Stomach (tissue), 8 donors: ENCODE measurements at regions not wholly inside any gene's neighbourhood (a gene's known extent, or its start where the extent isn't known, plus 50 kb on each side); places are given as distances from the start of the nearest gene placed in this dataset.

Source experiments
- DNase-seq, 2 donors: peaks; one replicate each; pipeline versions ENCODE4 v3.0.0 to v3.0.0-alpha.2; 2013 to 2019
- H3K27ac ChIP-seq, 5 donors: fragments of 200-600 bp in 4 of 5; sonication (generic) in 4 of 5; one replicate each; pipeline ENCODE4 v1.5.1; 2013 to 2019; ENCODE audit warnings: mild to moderate bottlenecking in 1 of 5, moderate library complexity in 1 of 5
- H3K27me3 ChIP-seq, 3 donors: fragments of 200-600 bp; sonication (generic); one replicate each; pipeline ENCODE4 v1.5.1; 2017 to 2019; ENCODE audit warnings: mixed run types in 1 of 3
- H3K36me3 ChIP-seq, 4 donors: fragments of 200-600 bp; sonication (generic); 1 replicate in 3 of 4; 2 replicates in 1 of 4; pipeline ENCODE4 v1.5.1; 2016 to 2019
- H3K4me1 ChIP-seq, 4 donors: fragments of 200-600 bp; sonication (generic); one replicate each; pipeline ENCODE4 v1.5.1; 2016 to 2019
- H3K4me3 ChIP-seq, 4 donors: fragments of 200-600 bp; sonication (generic) in 3 of 4; one replicate each; pipeline ENCODE4 v1.5.1; 2016 to 2019; ENCODE audit warnings: mild to moderate bottlenecking in 1 of 4
- H3K9me3 ChIP-seq, 4 donors: fragments of 200-600 bp; sonication (generic); one replicate each; pipeline ENCODE4 v1.5.1; 2016 to 2019
- EP300 ChIP-seq: sonication (generic); formaldehyde crosslinking; IDR thresholded peaks from one replicate; pipeline ENCODE4 v1.6.1; 2017; ENCODE audit warnings: antibody characterized with exemption
- POLR2A ChIP-seq, 4 donors: fragments of 450-650 bp; IDR thresholded peaks; one replicate each; pipeline ENCODE4 v1.6.1; 2016; ENCODE audit warnings: antibody characterized with exemption in 4 of 4, control low read depth in 2 of 4, mild to moderate bottlenecking in 1 of 4, moderate library complexity in 1 of 4
- POLR2AphosphoS5 ChIP-seq, 3 donors: sonication (generic); formaldehyde crosslinking; IDR thresholded peaks; one replicate each; pipeline ENCODE4 v1.6.1; 2016; ENCODE audit warnings: antibody characterized with exemption in 3 of 3
- WGBS, 5 donors: extraction: QIAGEN DNeasy Blood & Tissue Kit in 3 of 5; methylation state at CpG; one replicate each; pipeline versions ENCODE4 v1.1.5 to v1.1.7; 2013 to 2018; 5-methylcytosine and 5-hydroxymethylcytosine counted together
- intact Hi-C: fragments of 100-400 bp; cut with DNase I; formaldehyde crosslinking; loops from one replicate; pipeline ENCODE4 v1.15.1; 2023; ENCODE audit warnings: low total_unique reads
- TF ChIP-seq, protein P1 (sequence below), 7 experiments: fragments of 450-650 bp in 4 of 7; fragments of 200-600 bp in 3 of 7; sonication (generic) in 3 of 7; IDR thresholded peaks; one replicate each; pipeline ENCODE4 v1.5.1; 2016 to 2019; ENCODE audit warnings: antibody characterized with exemption in 7 of 7, control low read depth in 2 of 7, mild to moderate bottlenecking in 1 of 7
- donor health status: healthy with polysubstance abuse.
- donor health status: Bipolar disorder and iron deficiency.
- donor health status: healthy.

DNA sequence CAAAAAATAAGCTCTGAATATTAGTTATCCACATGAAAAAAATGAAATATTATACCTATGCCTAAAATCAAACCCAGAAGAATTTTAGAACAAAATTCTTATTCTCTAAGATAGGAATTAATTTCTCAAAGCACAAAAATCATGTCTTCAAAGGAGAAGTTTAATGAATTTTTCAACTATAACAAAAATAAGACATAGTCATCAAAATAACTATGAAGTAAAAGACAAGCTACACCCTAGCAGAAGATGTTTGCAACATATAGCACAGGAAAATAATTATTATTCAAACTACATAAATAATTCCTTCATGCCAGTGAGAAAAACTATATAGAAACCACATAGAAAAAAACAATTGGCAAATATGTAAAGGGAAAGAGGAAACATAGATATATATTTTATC lies 1203.6 kb upstream of the GJE1 start:
- intact Hi-C loops, result no loop called here
- H3K9me3 ChIP-seq, result no peaks in the 10 kb centered on the region
- no peak overlapping the region for H3K27ac ChIP-seq

DNA sequence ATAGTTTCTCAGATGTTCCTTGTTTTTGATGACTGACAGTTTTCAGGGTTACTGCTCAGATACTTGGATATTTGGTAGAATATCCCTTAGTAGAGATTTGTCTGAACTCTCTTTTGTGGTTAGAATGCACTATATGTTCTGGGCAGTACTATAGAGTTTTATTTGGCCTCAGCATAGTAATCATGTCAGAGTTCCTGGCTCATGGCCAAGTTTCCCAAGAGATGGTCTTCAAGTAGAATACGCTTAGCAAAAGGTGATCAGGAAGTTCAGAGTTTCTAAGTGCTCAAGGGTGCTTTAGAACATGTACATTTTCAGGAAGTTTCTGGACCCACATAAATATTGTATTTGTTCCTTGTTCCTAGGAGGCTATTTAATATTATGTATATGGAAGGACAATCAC lies 1209.7 kb upstream of the GJE1 start:
- DNase-seq, result peak in 1 of 2 donors; percentile 21
- TF ChIP-seq, protein P1, sequence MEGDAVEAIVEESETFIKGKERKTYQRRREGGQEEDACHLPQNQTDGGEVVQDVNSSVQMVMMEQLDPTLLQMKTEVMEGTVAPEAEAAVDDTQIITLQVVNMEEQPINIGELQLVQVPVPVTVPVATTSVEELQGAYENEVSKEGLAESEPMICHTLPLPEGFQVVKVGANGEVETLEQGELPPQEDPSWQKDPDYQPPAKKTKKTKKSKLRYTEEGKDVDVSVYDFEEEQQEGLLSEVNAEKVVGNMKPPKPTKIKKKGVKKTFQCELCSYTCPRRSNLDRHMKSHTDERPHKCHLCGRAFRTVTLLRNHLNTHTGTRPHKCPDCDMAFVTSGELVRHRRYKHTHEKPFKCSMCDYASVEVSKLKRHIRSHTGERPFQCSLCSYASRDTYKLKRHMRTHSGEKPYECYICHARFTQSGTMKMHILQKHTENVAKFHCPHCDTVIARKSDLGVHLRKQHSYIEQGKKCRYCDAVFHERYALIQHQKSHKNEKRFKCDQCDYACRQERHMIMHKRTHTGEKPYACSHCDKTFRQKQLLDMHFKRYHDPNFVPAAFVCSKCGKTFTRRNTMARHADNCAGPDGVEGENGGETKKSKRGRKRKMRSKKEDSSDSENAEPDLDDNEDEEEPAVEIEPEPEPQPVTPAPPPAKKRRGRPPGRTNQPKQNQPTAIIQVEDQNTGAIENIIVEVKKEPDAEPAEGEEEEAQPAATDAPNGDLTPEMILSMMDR (IDR thresholded peaks at IDR 0.05), result no peak
- TF ChIP-seq POLR2AphosphoS5 (IDR thresholded peaks at IDR 0.05) (no peak), POLR2A (IDR thresholded peaks at IDR 0.05) (no peak), EP300 (no peak)
- Histone ChIP-seq H3K36me3 (no peaks in the 10 kb centered on the region), H3K27me3 (no peaks in the 10 kb centered on the region), H3K4me1 (no peaks in the 10 kb centered on the region), H3K4me3 (no peak overlapping the region), H3K9me3 (no peaks in the 10 kb centered on the region), H3K27ac (no peak overlapping the region)
- WGBS, 5 donors, result 54 to 80% (median 70%) methylated on average over 1 of the region's 1 CpG
- intact Hi-C loops, result no loop called here

More for the DNA sequence above, 1203.6 kb upstream of the GJE1 start:
- no peaks in the 10 kb centered on the region for H3K4me1 ChIP-seq
- H3K36me3 ChIP-seq, result no peaks in the 10 kb centered on the region
- no peak overlapping the region for H3K4me3 ChIP-seq
- H3K27me3 ChIP-seq, result no peaks in the 10 kb centered on the region
- DNase-seq, result no peak
- TF ChIP-seq EP300, result no peak
- no peak for TF ChIP-seq POLR2AphosphoS5 (IDR thresholded peaks at IDR 0.05)
- no peak for TF ChIP-seq POLR2A (IDR thresholded peaks at IDR 0.05)
- TF ChIP-seq, protein P1 (IDR thresholded peaks at IDR 0.05), result no peak

DNA sequence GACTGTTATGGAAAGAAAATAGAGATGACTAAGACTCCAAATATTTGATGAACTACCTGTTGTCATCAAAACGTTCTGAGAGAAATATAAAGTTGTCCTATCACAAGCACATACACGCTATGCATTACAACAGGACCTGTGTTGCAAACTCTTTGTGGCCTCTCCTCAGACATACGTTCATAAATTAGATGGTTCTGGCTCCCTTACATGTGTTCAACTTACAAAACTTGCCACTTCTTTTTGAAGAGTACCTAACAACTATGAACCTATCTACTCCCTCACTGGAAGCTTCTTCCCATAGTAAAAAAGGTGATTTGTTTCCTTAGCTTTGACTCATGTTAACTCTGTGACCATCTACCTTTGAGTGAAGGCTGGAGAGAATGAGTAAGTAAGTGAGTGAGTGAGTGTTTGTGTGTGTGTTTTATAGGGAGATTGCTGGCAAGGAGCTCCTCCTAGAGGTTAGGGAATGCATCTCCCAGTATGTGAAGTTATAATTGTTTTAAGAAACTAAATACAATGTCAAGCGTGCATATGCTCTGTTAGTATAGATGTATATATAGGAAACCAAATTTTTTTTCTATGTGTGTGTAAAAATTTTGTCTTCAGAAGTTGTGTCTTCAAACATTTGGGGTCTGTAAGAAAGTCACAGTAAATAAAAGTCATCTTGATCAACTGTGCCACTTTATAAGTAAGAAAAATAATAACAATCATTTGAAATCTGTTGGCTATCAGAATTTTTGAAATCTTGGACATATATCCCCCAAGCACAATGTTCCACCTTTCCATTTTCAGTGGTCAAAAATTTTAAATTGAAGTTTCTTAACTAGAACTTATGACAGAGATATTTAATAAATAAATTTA lies 1211.1 kb upstream of the GJE1 start:
- WGBS, 5 donors, result 36 to 42% (median 39%) methylated on average over 4 of the region's 4 CpGs
- no peaks in the 10 kb centered on the region for H3K36me3 ChIP-seq
- peak in 1 of 2 donors; percentile 80 for DNase-seq
- no peaks in the 10 kb centered on the region for H3K4me1 ChIP-seq
- intact Hi-C loops, result no loop called here
- no peaks in the 10 kb centered on the region for H3K9me3 ChIP-seq
- H3K27me3 ChIP-seq, result no peaks in the 10 kb centered on the region
- TF ChIP-seq POLR2AphosphoS5 (IDR thresholded peaks at IDR 0.05) (peak in 1 of 3 donors; percentile 39), POLR2A (IDR thresholded peaks at IDR 0.05) (no peak), EP300 (no peak)
- TF ChIP-seq, protein P1 (IDR thresholded peaks at IDR 0.05), result peak in 5 of 7 experiments; percentile 39 to 70 (median 53)
- H3K4me3 ChIP-seq, result no peak overlapping the region
- no peak overlapping the region for H3K27ac ChIP-seq

DNA sequence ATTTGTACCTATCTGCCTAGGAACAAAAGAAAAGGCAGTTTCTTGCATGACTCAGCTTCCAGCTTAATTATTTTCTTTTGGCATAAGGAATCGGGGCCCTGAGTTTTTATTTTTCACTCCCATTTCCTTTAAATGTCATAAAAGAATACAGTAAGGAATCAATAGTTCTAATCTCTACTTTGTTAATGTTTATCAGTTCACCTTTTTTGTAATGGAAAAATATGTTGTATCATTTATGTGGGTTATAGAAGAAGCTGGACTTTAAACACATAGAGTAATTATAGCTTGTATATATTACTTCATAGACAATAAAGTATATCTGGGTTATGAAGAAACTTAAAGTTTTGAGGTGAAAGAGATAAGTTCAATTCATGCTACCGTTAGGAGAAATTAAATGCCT lies 1214.8 kb upstream of the GJE1 start:
- TF ChIP-seq, protein P1 (IDR thresholded peaks at IDR 0.05), result no peak
- TF ChIP-seq EP300 (no peak), POLR2A (IDR thresholded peaks at IDR 0.05) (no peak), POLR2AphosphoS5 (IDR thresholded peaks at IDR 0.05) (no peak)
- Histone ChIP-seq H3K4me3 (no peak overlapping the region), H3K27me3 (no peaks in the 10 kb centered on the region), H3K36me3 (no peaks in the 10 kb centered on the region), H3K4me1 (no peaks in the 10 kb centered on the region), H3K9me3 (no peaks in the 10 kb centered on the region), H3K27ac (no peak overlapping the region)
- WGBS, 5 donors, result 28 to 46% (median 36%) methylated on average over 2 of the region's 2 CpGs
- intact Hi-C loops, result no loop called here
- DNase-seq, result no peak
